ENCODE measurements at regions not wholly inside any gene's neighbourhood (a gene's known extent, or its start where the extent isn't known, plus 50 kb on each side); places are given as distances from the start of the nearest gene placed in this dataset.

DNA sequence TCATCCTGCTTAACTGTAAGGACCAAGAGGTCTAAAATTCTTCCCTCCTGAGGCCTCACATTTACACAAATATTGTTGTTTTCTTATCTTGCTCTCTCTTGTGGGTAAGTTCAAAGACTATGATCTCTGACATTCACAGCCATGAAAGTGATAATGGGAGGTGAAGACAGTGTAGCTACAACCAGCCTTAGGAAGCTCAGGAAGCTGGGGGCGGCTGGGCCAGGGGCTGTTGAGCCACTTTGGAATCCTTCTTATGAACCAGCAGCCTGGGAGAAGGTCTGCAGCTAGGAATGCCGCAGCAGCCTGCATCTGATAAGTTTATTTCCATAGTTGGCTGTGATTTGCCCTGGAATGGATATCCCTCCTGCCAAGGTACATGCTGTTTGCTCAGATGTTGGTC, 316.2 kb downstream of the STIM2 start:
- TF ChIP-seq POLR2AphosphoS5 (IDR thresholded peaks at IDR 0.05; ENCODE audit: borderline replicate concordance, low read depth, low read length) (no peak), EZH2 (IDR thresholded peaks at IDR 0.05) (no peak), FOXP2 (optimal IDR thresholded peaks at IDR 0.05; ENCODE audit: control extremely low read depth, extremely low read length, insufficient read depth) (no peak)
